Ishikawa (cell line): ENCODE measurements at regions not wholly inside any gene's neighbourhood (a gene's known extent, or its start where the extent isn't known, plus 50 kb on each side); places are given as distances from the start of the nearest gene placed in this dataset.

Source experiments
- CEBPB ChIP-seq: IDR thresholded peaks from 2 replicates; pipeline ENCODE4 v1.6.1; 2012
- CREB1 ChIP-seq: IDR thresholded peaks from 2 replicates; pipeline ENCODE4 v1.6.1; 2012; ENCODE audit warnings: low read depth
- EGR1 ChIP-seq: IDR thresholded peaks from 2 replicates; pipeline ENCODE4 v1.6.1; 2012
- EP300 ChIP-seq: IDR thresholded peaks from 2 replicates; pipeline ENCODE4 v1.6.1; 2012; ENCODE audit warnings: borderline replicate concordance
- NFIC ChIP-seq: IDR thresholded peaks from 2 replicates; pipeline ENCODE4 v1.6.1; 2012
- RAD21 ChIP-seq: IDR thresholded peaks from 2 replicates; pipeline ENCODE4 v1.6.1; 2012; ENCODE audit warnings: low read depth
- TAF1 ChIP-seq: IDR thresholded peaks from 2 replicates; pipeline ENCODE4 v1.6.1; 2012; ENCODE audit warnings: low read depth, mild to moderate bottlenecking
- TCF12 ChIP-seq: IDR thresholded peaks from 2 replicates; pipeline ENCODE4 v1.6.1; 2012; ENCODE audit warnings: low read depth
- TEAD4 ChIP-seq: IDR thresholded peaks from 2 replicates; pipeline ENCODE4 v1.6.1; 2012
- USF1 ChIP-seq: IDR thresholded peaks from 2 replicates; pipeline ENCODE4 v1.6.1; 2012
- YY1 ChIP-seq: IDR thresholded peaks from 2 replicates; pipeline ENCODE4 v1.6.1; 2012; ENCODE audit warnings: low read depth
- ZBTB7A ChIP-seq: IDR thresholded peaks from 2 replicates; pipeline ENCODE4 v1.6.1; 2012; ENCODE audit warnings: low read depth
- TF ChIP-seq, protein P1 (sequence below): IDR thresholded peaks from 2 replicates; pipeline ENCODE4 v1.6.1; 2012; ENCODE audit warnings: low read depth, mild to moderate bottlenecking
- TF ChIP-seq, protein P2 (sequence below): IDR thresholded peaks from 2 replicates; pipeline ENCODE4 v1.6.1; 2012

DNA sequence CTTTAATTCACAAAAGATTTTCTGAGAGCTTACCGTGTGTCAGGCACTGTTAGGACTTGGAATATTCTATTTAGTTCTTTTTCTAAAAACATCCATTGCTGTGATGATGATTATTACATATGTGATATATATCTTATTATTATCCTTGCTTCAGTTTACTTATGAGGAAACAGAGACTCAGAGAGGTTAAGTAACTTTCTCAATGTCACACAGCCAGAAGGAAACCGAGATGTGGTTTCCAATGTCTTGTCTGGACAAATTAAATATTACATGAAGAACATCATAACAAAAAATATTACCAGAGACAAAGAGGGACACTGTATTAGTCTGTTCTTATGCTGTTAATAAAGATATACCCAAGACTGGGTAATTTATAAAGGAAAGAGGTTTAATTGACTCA, 125.5 kb upstream of the DAP start:
- TF ChIP-seq TCF12 (no peak), TAF1 (no peak), CEBPB (no peak), USF1 (no peak), RAD21 (no peak), EP300 (no peak), CREB1 (no peak), ZBTB7A (no peak), NFIC (no peak), EGR1 (no peak), TEAD4 (no peak), YY1 (no peak)
- TF ChIP-seq, protein P1, sequence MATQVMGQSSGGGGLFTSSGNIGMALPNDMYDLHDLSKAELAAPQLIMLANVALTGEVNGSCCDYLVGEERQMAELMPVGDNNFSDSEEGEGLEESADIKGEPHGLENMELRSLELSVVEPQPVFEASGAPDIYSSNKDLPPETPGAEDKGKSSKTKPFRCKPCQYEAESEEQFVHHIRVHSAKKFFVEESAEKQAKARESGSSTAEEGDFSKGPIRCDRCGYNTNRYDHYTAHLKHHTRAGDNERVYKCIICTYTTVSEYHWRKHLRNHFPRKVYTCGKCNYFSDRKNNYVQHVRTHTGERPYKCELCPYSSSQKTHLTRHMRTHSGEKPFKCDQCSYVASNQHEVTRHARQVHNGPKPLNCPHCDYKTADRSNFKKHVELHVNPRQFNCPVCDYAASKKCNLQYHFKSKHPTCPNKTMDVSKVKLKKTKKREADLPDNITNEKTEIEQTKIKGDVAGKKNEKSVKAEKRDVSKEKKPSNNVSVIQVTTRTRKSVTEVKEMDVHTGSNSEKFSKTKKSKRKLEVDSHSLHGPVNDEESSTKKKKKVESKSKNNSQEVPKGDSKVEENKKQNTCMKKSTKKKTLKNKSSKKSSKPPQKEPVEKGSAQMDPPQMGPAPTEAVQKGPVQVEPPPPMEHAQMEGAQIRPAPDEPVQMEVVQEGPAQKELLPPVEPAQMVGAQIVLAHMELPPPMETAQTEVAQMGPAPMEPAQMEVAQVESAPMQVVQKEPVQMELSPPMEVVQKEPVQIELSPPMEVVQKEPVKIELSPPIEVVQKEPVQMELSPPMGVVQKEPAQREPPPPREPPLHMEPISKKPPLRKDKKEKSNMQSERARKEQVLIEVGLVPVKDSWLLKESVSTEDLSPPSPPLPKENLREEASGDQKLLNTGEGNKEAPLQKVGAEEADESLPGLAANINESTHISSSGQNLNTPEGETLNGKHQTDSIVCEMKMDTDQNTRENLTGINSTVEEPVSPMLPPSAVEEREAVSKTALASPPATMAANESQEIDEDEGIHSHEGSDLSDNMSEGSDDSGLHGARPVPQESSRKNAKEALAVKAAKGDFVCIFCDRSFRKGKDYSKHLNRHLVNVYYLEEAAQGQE = no peak
- TF ChIP-seq, protein P2, sequence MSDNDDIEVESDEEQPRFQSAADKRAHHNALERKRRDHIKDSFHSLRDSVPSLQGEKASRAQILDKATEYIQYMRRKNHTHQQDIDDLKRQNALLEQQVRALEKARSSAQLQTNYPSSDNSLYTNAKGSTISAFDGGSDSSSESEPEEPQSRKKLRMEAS = no peak
